B cell (primary cell): ENCODE measurements at regions not wholly inside any gene's neighbourhood (a gene's known extent, or its start where the extent isn't known, plus 50 kb on each side); places are given as distances from the start of the nearest gene placed in this dataset.

Experiments used
- ATAC-seq: fragments of 200-7000 bp; cut with Tn5 transposase; one replicate; pipeline ENCODE4 v1.10.0; 2021; ENCODE audit warnings: low read depth, mild to moderate bottlenecking, moderate number of reproducible peaks, moderate library complexity
- CTCF ChIA-PET: fragments of 350-600 bp; sonication (Branson Sonifier 250); formaldehyde crosslinking; loops from one replicate; lab custom pipeline; 2021; ENCODE audit warnings: antibody characterized with exemption, inconsistent platforms; lab: Charles Lee
- POLR2A ChIA-PET: fragments of 350-600 bp; sonication (Branson Sonifier 250); formaldehyde crosslinking; loops from one replicate; lab custom pipeline; 2021; ENCODE audit warnings: antibody characterized with exemption; lab: Charles Lee
- DNase-seq: peaks from one replicate; pipeline ENCODE4 v3.0.0; 2013
- H2AFZ ChIP-seq: 2 replicates; pipeline ENCODE4 v1.6.1; 2012; ENCODE audit warnings: mild to moderate bottlenecking, low read depth, low read length; ENCODE audit not compliant: insufficient read depth, poor library complexity, severe bottlenecking
- H3K27ac ChIP-seq, 2 donors: 1 replicate in 1 of 2; 2 replicates in 1 of 2; pipeline ENCODE4 v1.5.1; 2012 to 2013; ENCODE audit warnings: low read length in 2 of 2, mild to moderate bottlenecking in 2 of 2, moderate library complexity in 1 of 2
- H3K27me3 ChIP-seq, 4 experiments: fragments of 200-600 bp in 1 of 4; sonication (generic) in 1 of 4; replicated peaks in 1 of 4; 1 replicate in 2 of 4; 2 replicates in 2 of 4; pipeline versions ENCODE4 v1.6.1 to v1.7.0; 2013 to 2016; ENCODE audit warnings: low read length in 3 of 4, mild to moderate bottlenecking in 2 of 4, mixed read lengths in 1 of 4, moderate library complexity in 1 of 4; ENCODE audit not compliant: insufficient read depth in 4 of 4, control insufficient read depth in 3 of 4; ENCODE audit errors: control extremely low read depth in 1 of 4
- H3K36me3 ChIP-seq, 2 experiments: replicated peaks in 1 of 2; 1 replicate in 1 of 2; 2 replicates in 1 of 2; pipeline versions ENCODE4 v1.6.1 to v1.7.1; 2013; ENCODE audit warnings: low read length in 1 of 2; ENCODE audit not compliant: insufficient read depth in 2 of 2, control insufficient read depth in 1 of 2; ENCODE audit errors: control extremely low read depth in 1 of 2, extremely low read depth in 1 of 2
- H3K4me1 ChIP-seq, 2 donors: fragments of 200-600 bp in 1 of 2; sonication (generic) in 1 of 2; 1 replicate in 1 of 2; 2 replicates in 1 of 2; pipeline versions ENCODE4 v1.5.1 to v1.6.1; 2013 to 2017; ENCODE audit warnings: low read length in 2 of 2; ENCODE audit not compliant: control insufficient read depth in 2 of 2, insufficient read depth in 2 of 2
- H3K4me2 ChIP-seq: replicated peaks from 2 replicates; pipeline ENCODE3; 2012; ENCODE audit warnings: mild to moderate bottlenecking, low read depth, low read length; ENCODE audit not compliant: poor library complexity, severe bottlenecking
- H3K4me3 ChIP-seq, 5 experiments: fragments of 200-600 bp in 1 of 5; sonication (generic) in 1 of 5; 1 replicate in 3 of 5; 2 replicates in 2 of 5; pipeline versions ENCODE4 v1.5.1 to v1.7.0; 2011 to 2016; ENCODE audit warnings: low read length in 4 of 5, mild to moderate bottlenecking in 4 of 5, low read depth in 2 of 5, control low read depth in 1 of 5, moderate library complexity in 1 of 5; ENCODE audit not compliant: insufficient read depth in 1 of 5; ENCODE audit errors: control extremely low read depth in 1 of 5, extremely low read depth in 1 of 5
- H3K79me2 ChIP-seq: fragments of 200-600 bp; sonication (generic); one replicate; pipeline ENCODE4 v1.6.0; 2016; ENCODE audit warnings: low read length; ENCODE audit not compliant: control insufficient read depth, insufficient read depth
- H3K9ac ChIP-seq: fragments of 200-600 bp; sonication (generic); 2 replicates; pipeline ENCODE4 v1.6.1; 2017; ENCODE audit warnings: mild to moderate bottlenecking, low read length, moderate library complexity
- H3K9me3 ChIP-seq, 3 donors: one replicate each; pipeline versions ENCODE4 v1.6.1 to v1.7.1; 2013; ENCODE audit warnings: low read length in 2 of 3; ENCODE audit not compliant: control insufficient read depth in 2 of 3, insufficient read depth in 1 of 3; ENCODE audit errors: control extremely low read depth in 1 of 3
- H4K20me1 ChIP-seq: 2 replicates; pipeline ENCODE4 v1.6.0; 2012; ENCODE audit warnings: mild to moderate bottlenecking, low read length; ENCODE audit not compliant: insufficient read depth, control insufficient read depth, poor library complexity, severe bottlenecking
- H3K27ac Mint-ChIP-seq: one replicate; pipeline ENCODE4 v1.8.0; 2021; ENCODE audit warnings: mixed read lengths
- H3K27me3 Mint-ChIP-seq: one replicate; pipeline ENCODE4 v1.8.0; 2021; ENCODE audit warnings: mixed read lengths
- H3K4me1 Mint-ChIP-seq: one replicate; pipeline ENCODE4 v1.8.0; 2021; ENCODE audit warnings: mixed read lengths
- H3K4me3 Mint-ChIP-seq: one replicate; pipeline ENCODE4 v1.8.0; 2021; ENCODE audit warnings: mixed read lengths
- H3K9me3 Mint-ChIP-seq: one replicate; pipeline ENCODE4 v1.8.0; 2022; ENCODE audit warnings: mixed read lengths; ENCODE audit not compliant: insufficient read depth
- EZH2 ChIP-seq: IDR thresholded peaks from 2 replicates; pipeline ENCODE4 v1.6.1; 2012; ENCODE audit warnings: borderline replicate concordance, low read depth, mild to moderate bottlenecking, moderate library complexity, low read length; ENCODE audit not compliant: insufficient read depth, poor library complexity, severe bottlenecking
- WGBS: methylation state at CpG from one replicate; pipeline ENCODE4 v1.1.5; 2013; ENCODE audit warnings: missing lambda C conversion rate; ENCODE audit not compliant: insufficient coverage; 5-methylcytosine and 5-hydroxymethylcytosine counted together
- intact Hi-C: fragments of 100-400 bp; cut with micrococcal nuclease; formaldehyde crosslinking; loops from one replicate; pipeline ENCODE4 v1.10.0; 2022
- TF ChIP-seq, protein P1 (sequence below): fragments of 200-600 bp; IDR thresholded peaks from one replicate; pipeline ENCODE4 v1.8.0; 2022; ENCODE audit warnings: antibody characterized with exemption, mild to moderate bottlenecking

DNA sequence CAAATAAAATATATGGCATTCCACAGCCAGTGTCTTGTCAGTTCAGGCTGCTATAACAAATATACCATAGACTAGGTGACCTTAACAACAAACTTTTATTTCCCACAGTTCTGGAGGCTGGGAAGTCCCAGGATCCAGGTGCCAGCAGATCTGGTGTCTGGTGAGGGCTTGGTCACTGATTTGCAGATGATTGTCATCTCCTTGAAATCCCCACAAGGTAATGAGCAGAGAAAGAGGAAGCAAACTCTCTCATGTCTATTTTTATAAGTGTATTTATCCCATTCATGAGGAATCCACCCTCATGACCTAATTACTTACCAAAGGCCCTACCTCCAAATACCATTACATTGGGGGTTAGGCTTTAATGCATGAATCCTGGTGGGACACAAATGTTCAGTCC, 663.2 kb downstream of the TLR4 start:
- no peaks in the 10 kb centered on the region for H4K20me1 ChIP-seq
- intact Hi-C loops: no loop called here
- H3K27me3 ChIP-seq: no peaks in the 10 kb centered on the region
- no peak overlapping the region for H3K27ac ChIP-seq
- no peaks in the 10 kb centered on the region for H3K4me1 ChIP-seq
- POLR2A ChIA-PET: no interaction called here
- H3K79me2 ChIP-seq: no peaks in the 10 kb centered on the region
- CTCF ChIA-PET: no interaction called here
- no peak overlapping the region for H3K9ac ChIP-seq
- no peak for ATAC-seq
- no peaks in the 10 kb centered on the region for H3K36me3 ChIP-seq
- H3K27ac Mint-ChIP-seq: no peak overlapping the region
- H3K4me1 Mint-ChIP-seq: no peaks in the 10 kb centered on the region
- no peak overlapping the region for H3K4me3 Mint-ChIP-seq
- no peaks in the 10 kb centered on the region for H3K9me3 Mint-ChIP-seq
- H2AFZ ChIP-seq: no peak overlapping the region
- H3K4me2 ChIP-seq: no peak overlapping the region
- DNase-seq: no peak
- no peaks in the 10 kb centered on the region for H3K27me3 Mint-ChIP-seq
- TF ChIP-seq, protein P1, sequence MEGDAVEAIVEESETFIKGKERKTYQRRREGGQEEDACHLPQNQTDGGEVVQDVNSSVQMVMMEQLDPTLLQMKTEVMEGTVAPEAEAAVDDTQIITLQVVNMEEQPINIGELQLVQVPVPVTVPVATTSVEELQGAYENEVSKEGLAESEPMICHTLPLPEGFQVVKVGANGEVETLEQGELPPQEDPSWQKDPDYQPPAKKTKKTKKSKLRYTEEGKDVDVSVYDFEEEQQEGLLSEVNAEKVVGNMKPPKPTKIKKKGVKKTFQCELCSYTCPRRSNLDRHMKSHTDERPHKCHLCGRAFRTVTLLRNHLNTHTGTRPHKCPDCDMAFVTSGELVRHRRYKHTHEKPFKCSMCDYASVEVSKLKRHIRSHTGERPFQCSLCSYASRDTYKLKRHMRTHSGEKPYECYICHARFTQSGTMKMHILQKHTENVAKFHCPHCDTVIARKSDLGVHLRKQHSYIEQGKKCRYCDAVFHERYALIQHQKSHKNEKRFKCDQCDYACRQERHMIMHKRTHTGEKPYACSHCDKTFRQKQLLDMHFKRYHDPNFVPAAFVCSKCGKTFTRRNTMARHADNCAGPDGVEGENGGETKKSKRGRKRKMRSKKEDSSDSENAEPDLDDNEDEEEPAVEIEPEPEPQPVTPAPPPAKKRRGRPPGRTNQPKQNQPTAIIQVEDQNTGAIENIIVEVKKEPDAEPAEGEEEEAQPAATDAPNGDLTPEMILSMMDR: no peak
- TF ChIP-seq EZH2: no peak
- H3K9me3 ChIP-seq: peaks cover 0 to 14% (median 4%) of the 10 kb centered on the region in 3 donors
- no peak overlapping the region for H3K4me3 ChIP-seq

DNA sequence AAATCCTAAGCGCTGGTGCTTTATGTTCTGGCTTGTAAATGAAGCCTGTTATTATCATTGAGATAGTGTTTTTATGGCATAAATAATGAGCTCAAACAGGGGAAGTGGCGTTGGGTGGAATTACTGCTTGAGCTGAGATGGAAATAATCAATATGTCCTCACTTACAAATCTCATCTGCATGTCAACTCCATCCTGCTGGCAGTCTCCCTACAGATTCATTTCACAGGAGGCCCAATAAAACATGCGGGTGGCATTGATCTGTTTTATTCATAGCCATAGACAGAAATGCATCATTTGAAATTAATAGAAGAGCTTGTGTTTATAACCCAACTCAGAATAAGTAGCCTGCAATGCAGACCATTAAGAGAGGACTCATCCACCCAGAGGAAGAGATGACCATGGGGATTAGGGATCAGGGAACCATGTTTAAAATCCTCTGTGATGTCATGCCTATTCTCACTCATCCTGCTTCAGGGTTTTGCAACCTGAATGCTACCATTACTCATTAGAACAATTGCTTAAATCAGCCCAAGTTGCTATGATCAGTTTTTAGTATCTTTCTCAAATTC, 680.4 kb downstream of the TLR4 start:
- no peak overlapping the region for H3K4me3 ChIP-seq
- POLR2A ChIA-PET: no interaction called here
- CTCF ChIA-PET: no interaction called here

More for the DNA sequence above, 680.4 kb downstream of the TLR4 start:
- Mint-ChIP-seq H3K27ac (no peak overlapping the region), H3K4me1 (no peaks in the 10 kb centered on the region), H3K9me3 (peaks cover 2% of the 10 kb centered on the region), H3K27me3 (no peaks in the 10 kb centered on the region), H3K4me3 (no peak overlapping the region)
- no peaks in the 10 kb centered on the region for H3K36me3 ChIP-seq
- H3K4me1 ChIP-seq: no peaks in the 10 kb centered on the region
- ATAC-seq (no peak), DNase-seq (no peak)
- H3K79me2 ChIP-seq: no peaks in the 10 kb centered on the region
- no peaks in the 10 kb centered on the region for H3K27me3 ChIP-seq
- H3K4me2 ChIP-seq: no peak overlapping the region
- no peak overlapping the region for H3K9ac ChIP-seq
- no peaks in the 10 kb centered on the region for H4K20me1 ChIP-seq
- peaks cover 0 to 3% (median 0%) of the 10 kb centered on the region in 3 donors for H3K9me3 ChIP-seq
- no peak for TF ChIP-seq EZH2
- TF ChIP-seq, protein P1: no peak
- intact Hi-C loops: no loop called here
- H2AFZ ChIP-seq: no peak overlapping the region
- H3K27ac ChIP-seq: no peak overlapping the region
- no CpG with 5 or more reads among the region's 3 CpGs for WGBS
